Transverse colon (tissue), 4 donors: ENCODE measurements at regions not wholly inside any gene's neighbourhood (a gene's known extent, or its start where the extent isn't known, plus 50 kb on each side); places are given as distances from the start of the nearest gene placed in this dataset.

ENCODE experiments used
- DNase-seq: peaks from one replicate; pipeline ENCODE4 v3.0.0-alpha.2; 2019
- H3K27ac ChIP-seq, 4 donors: fragments of 200-600 bp; sonication (generic); 2 replicates each; pipeline ENCODE4 v1.5.1; 2016 to 2018; ENCODE audit warnings: inconsistent platforms in 4 of 4
- H3K27me3 ChIP-seq: fragments of 200-600 bp; sonication (generic); 2 replicates; pipeline ENCODE4 v1.5.1; 2017; ENCODE audit warnings: inconsistent platforms
- H3K36me3 ChIP-seq, 4 donors: fragments of 200-600 bp; sonication (generic); 2 replicates each; pipeline ENCODE4 v1.5.1; 2017 to 2019; ENCODE audit warnings: inconsistent platforms in 4 of 4
- H3K4me1 ChIP-seq, 4 donors: fragments of 200-600 bp; sonication (generic); 2 replicates each; pipeline ENCODE4 v1.5.1; 2017 to 2020; ENCODE audit warnings: inconsistent platforms in 4 of 4
- H3K4me3 ChIP-seq, 4 donors: fragments of 200-600 bp; sonication (generic); 1 replicate in 1 of 4; 2 replicates in 3 of 4; pipeline versions ENCODE4 v1.5.1 to v1.6.1; 2017 to 2019; ENCODE audit warnings: inconsistent platforms in 4 of 4
- H3K9me3 ChIP-seq, 2 donors: fragments of 200-600 bp; sonication (generic); 2 replicates each; pipeline ENCODE4 v1.5.1; 2017 to 2019; ENCODE audit warnings: inconsistent platforms in 2 of 2
- EP300 ChIP-seq: sonication (generic); formaldehyde crosslinking; IDR thresholded peaks from one replicate; pipeline ENCODE4 v1.6.1; 2017; ENCODE audit warnings: antibody characterized with exemption, low read depth
- POLR2A ChIP-seq: fragments of 450-650 bp; IDR thresholded peaks from one replicate; pipeline ENCODE4 v1.6.1; 2016; ENCODE audit warnings: antibody characterized with exemption, mild to moderate bottlenecking, moderate library complexity
- POLR2AphosphoS5 ChIP-seq, 3 donors: sonication (generic); formaldehyde crosslinking; IDR thresholded peaks; one replicate each; pipeline ENCODE4 v1.6.1; 2016; ENCODE audit warnings: antibody characterized with exemption in 3 of 3
- WGBS, 2 donors: methylation state at CpG; one replicate each; pipeline ENCODE4 v1.1.5; 2018; ENCODE audit warnings: low coverage in 1 of 2; 5-methylcytosine and 5-hydroxymethylcytosine counted together
- in situ Hi-C, 4 donors: fragments of 200-750 bp; cut with MboI; loops; one replicate each; pipeline versions ENCODE4 v1.15.0 to v1.15.1; 2017; ENCODE audit warnings: low sequenced_read_pairs in 3 of 4, low pct_ligation_motif_present in 1 of 4, low pct_unique_long_range_greater_than_20kb in 1 of 4
- intact Hi-C: fragments of 100-400 bp; cut with DNase I; formaldehyde crosslinking; loops from one replicate; pipeline ENCODE4 v1.15.1; 2023; ENCODE audit warnings: low total_unique reads
- TF ChIP-seq, protein P1 (sequence below), 5 experiments: fragments of 200-600 bp in 3 of 5; fragments of 450-650 bp in 2 of 5; sonication (generic) in 3 of 5; IDR thresholded peaks; 1 replicate in 2 of 5; 2 replicates in 3 of 5; pipeline ENCODE4 v1.5.1; 2016 to 2017; ENCODE audit warnings: antibody characterized with exemption in 5 of 5, inconsistent platforms in 3 of 5, mild to moderate bottlenecking in 2 of 5, moderate library complexity in 1 of 5

DNA sequence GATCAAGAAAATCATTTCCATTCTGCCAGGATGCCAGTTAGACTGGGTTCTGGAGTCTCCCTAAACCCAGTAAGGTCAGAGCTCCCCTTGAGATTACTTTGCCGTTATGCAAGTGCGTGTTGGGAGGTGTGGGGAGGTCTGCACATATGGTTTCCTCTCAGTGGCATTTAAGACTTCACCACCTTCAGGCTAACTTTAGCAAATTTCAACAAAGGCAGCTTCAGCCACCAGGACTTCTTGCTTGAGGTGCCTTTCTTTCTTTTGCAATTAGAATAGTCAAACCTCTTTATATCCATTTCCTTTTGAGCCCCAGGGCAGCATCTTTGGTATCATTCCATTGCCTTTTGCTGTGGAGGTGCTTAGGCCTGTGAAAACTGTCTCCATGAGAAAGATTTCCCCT lies 117.2 kb upstream of the CCND2 start:
- WGBS, 2 donors, result 96 to 100% methylated on average over 1 to 2 of the region's 2 CpGs

DNA sequence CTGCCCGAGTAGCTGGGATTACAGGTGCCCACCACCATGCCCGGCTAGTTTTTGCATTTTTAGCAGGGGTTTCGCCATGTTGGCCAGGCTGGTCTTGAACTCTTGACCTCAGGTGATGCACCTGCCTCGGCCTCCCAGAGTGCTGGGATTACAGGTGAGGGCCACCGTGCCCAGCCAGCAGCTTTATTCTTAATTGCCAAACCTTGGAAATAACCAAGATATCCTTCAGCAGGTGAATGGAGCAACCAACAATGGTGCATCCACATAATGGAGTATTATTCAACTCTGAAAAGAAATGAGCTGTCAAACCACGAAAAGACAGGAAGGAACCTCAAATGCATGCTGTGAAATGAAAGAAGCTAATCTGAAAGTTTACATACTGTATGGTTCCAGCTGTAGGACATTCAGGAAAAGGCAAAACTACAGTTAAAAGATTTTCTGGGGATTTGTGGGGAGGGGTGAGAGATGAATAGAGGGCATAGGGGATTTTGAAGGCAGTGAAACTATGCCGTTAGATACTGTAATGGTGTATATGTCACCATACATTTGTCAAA lies 118.8 kb upstream of the CCND2 start:
- Histone ChIP-seq H3K27me3 (no peaks in the 10 kb centered on the region), H3K9me3 (no peaks in the 10 kb centered on the region), H3K4me3 (no peak overlapping the region), H3K4me1 (peaks cover 0 to 21% (median 6%) of the 10 kb centered on the region in 4 donors), H3K36me3 (no peaks in the 10 kb centered on the region), H3K27ac (no peak overlapping the region)
- intact Hi-C loops, result no loop called here
- no peak for DNase-seq
- no peak for TF ChIP-seq EP300
- no peak for TF ChIP-seq POLR2A
- TF ChIP-seq, protein P1, sequence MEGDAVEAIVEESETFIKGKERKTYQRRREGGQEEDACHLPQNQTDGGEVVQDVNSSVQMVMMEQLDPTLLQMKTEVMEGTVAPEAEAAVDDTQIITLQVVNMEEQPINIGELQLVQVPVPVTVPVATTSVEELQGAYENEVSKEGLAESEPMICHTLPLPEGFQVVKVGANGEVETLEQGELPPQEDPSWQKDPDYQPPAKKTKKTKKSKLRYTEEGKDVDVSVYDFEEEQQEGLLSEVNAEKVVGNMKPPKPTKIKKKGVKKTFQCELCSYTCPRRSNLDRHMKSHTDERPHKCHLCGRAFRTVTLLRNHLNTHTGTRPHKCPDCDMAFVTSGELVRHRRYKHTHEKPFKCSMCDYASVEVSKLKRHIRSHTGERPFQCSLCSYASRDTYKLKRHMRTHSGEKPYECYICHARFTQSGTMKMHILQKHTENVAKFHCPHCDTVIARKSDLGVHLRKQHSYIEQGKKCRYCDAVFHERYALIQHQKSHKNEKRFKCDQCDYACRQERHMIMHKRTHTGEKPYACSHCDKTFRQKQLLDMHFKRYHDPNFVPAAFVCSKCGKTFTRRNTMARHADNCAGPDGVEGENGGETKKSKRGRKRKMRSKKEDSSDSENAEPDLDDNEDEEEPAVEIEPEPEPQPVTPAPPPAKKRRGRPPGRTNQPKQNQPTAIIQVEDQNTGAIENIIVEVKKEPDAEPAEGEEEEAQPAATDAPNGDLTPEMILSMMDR (IDR thresholded peaks at IDR 0.05), result no peak
- TF ChIP-seq POLR2AphosphoS5 (IDR thresholded peaks at IDR 0.05), result no peak
- in situ Hi-C loops, result no loop called here
- 80 to 84% methylated on average over 5 to 7 of the region's 7 CpGs for WGBS, 2 donors

More for the DNA sequence above, 117.2 kb upstream of the CCND2 start:
- Histone ChIP-seq H3K27ac (no peak overlapping the region), H3K27me3 (no peaks in the 10 kb centered on the region), H3K4me1 (peaks cover 0 to 21% (median 6%) of the 10 kb centered on the region in 4 donors), H3K36me3 (no peaks in the 10 kb centered on the region), H3K9me3 (no peaks in the 10 kb centered on the region), H3K4me3 (no peak overlapping the region)
- in situ Hi-C loops, result no loop called here
- intact Hi-C loops, result no loop called here
- no peak for DNase-seq
- TF ChIP-seq POLR2A (no peak), POLR2AphosphoS5 (IDR thresholded peaks at IDR 0.05) (no peak), EP300 (no peak)
- TF ChIP-seq, protein P1 (IDR thresholded peaks at IDR 0.05), result no peak

DNA sequence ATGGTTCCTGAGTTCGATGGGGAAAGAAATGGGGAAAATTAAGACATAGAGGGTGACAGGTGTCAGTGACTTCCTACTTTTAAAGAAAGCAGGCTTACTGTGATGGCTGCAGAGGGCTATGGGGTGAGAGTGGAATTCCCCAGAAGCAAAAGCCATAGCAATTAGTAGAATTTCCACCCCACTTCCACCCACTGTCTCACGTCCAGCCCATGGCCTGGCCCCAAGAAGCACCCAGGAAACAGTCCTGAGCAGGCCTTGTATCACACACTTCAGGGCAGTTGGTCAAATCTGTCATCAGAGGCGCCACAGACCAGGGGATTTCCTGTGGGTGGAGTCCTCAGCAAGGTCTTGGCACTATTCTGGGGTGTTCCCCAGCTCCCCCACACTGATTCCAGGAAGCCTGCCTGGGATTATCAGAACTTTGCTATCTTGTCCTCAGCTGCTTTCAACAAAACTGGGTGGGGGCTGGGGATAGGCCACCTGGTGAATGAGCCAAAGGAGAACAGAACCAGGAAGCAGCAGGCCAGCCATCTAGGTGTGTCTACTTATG lies 120.1 kb upstream of the CCND2 start:
- in situ Hi-C loops (no loop called here), intact Hi-C loops (no loop called here)
- peak overlapping the region; percentile 20 to 37 (median 24) for H3K27ac ChIP-seq
- DNase-seq, result peak; percentile 50
- H3K4me1 ChIP-seq, result peaks cover 0 to 27% (median 6%) of the 10 kb centered on the region in 4 donors
- WGBS, 2 donors, result 26% methylated on average over 3 of the region's 3 CpGs; no CpG with 5 or more reads in 1 of the 2 donors
- H3K9me3 ChIP-seq, result no peaks in the 10 kb centered on the region
- no peak overlapping the region for H3K4me3 ChIP-seq
- no peaks in the 10 kb centered on the region for H3K36me3 ChIP-seq
- no peaks in the 10 kb centered on the region for H3K27me3 ChIP-seq
- TF ChIP-seq, protein P1 (IDR thresholded peaks at IDR 0.05), result no peak
- TF ChIP-seq EP300, result no peak
- TF ChIP-seq POLR2A, result no peak
- no peak for TF ChIP-seq POLR2AphosphoS5 (IDR thresholded peaks at IDR 0.05)

DNA sequence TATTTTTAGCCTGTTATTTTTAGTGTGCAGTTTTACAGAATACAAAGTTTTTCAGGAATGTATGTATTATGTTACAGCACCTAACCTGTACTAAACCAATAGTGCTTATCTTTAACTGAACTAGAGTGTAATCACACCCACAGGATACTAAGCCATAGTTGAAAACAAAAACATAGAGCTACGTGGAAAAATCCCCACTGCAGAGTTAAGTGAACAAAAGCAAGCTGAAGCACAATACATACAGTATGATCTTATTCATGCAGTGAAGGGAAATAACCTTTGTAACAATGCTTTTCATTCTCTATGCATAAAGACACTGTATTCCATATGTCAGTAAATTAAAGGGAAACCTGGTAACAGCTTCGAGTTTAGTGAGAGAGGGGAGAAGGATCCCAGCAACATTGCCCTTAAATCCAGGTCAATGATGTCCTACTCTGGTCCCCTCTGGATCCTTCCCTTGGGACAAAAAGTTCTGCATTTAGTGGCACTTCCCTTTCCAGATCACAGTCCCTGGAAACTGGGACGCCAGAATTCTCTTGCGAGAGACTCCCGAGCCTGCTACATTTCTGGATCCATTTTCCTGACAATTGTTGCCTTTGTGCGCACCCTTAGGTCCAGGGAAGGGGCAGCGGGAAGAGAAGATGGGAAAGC lies 121.3 kb upstream of the CCND2 start:
- no peak overlapping the region for H3K27ac ChIP-seq
- no peaks in the 10 kb centered on the region for H3K9me3 ChIP-seq
- TF ChIP-seq POLR2AphosphoS5 (IDR thresholded peaks at IDR 0.05), result no peak
- TF ChIP-seq EP300, result no peak
- TF ChIP-seq, protein P1 (IDR thresholded peaks at IDR 0.05), result no peak
- no peak for TF ChIP-seq POLR2A
- in situ Hi-C loops, result no loop called here
- H3K27me3 ChIP-seq, result no peaks in the 10 kb centered on the region
- 31 to 73% methylated on average over 2 to 7 of the region's 7 CpGs for WGBS, 2 donors
- no peak overlapping the region for H3K4me3 ChIP-seq
- H3K36me3 ChIP-seq, result no peaks in the 10 kb centered on the region
- intact Hi-C loops, result no loop called here
- peaks cover 0 to 29% (median 6%) of the 10 kb centered on the region in 4 donors for H3K4me1 ChIP-seq
- DNase-seq, result no peak
